ENCODE measurements at regions not wholly inside any gene's neighbourhood (a gene's known extent, or its start where the extent isn't known, plus 50 kb on each side); places are given as distances from the start of the nearest gene placed in this dataset.

- H3K36me3 ChIP-seq (ENCODE audit: control insufficient read depth in 1 of 2, insufficient read depth in 2 of 2, low read length in 1 of 2): no peaks in the 10 kb centered on the region
- WGBS, 2 donors: 88 to 92% methylated on average over 6 of the region's 6 CpGs
- ATAC-seq (ENCODE audit: low FRiP score): no peak
- no peaks in the 10 kb centered on the region for H3K27me3 ChIP-seq (ENCODE audit: control insufficient read depth in 1 of 2, insufficient read depth in 2 of 2, low read length in 1 of 2)
- no peak overlapping the region for H3K4me3 ChIP-seq (ENCODE audit: low read length in 2 of 2)
- H3K27ac ChIP-seq (ENCODE audit: low read depth in 1 of 2, low read length in 2 of 2): no peak overlapping the region
- DNase-seq: no peak
- H3K4me1 ChIP-seq (ENCODE audit: control insufficient read depth in 1 of 2, insufficient read depth in 2 of 2, low read length in 2 of 2): no peaks in the 10 kb centered on the region
- H3K9me3 ChIP-seq (ENCODE audit: control insufficient read depth, low read length): peaks cover 5% of the 10 kb centered on the region
- intact Hi-C loops (cut with DNase I): no loop called here
These were observed 219.8 kb downstream of the SQOR start for GRCh38 chr15:45854455-45855202.

GRCh38 chr15:45855210-45855906 lies 220.5 kb downstream of the SQOR start:
- Histone ChIP-seq H3K9me3 (ENCODE audit: control insufficient read depth, low read length) (peaks cover 5% of the 10 kb centered on the region), H3K4me3 (ENCODE audit: low read length in 2 of 2) (no peak overlapping the region), H3K27ac (ENCODE audit: low read depth in 1 of 2, low read length in 2 of 2) (no peak overlapping the region), H3K27me3 (ENCODE audit: control insufficient read depth in 1 of 2, insufficient read depth in 2 of 2, low read length in 1 of 2) (no peaks in the 10 kb centered on the region), H3K4me1 (ENCODE audit: control insufficient read depth in 1 of 2, insufficient read depth in 2 of 2, low read length in 2 of 2) (no peaks in the 10 kb centered on the region), H3K36me3 (ENCODE audit: control insufficient read depth in 1 of 2, insufficient read depth in 2 of 2, low read length in 1 of 2) (no peaks in the 10 kb centered on the region)
- intact Hi-C loops (cut with DNase I): no loop called here
- no peak for DNase-seq
- 50 to 55% methylated on average over 4 of the region's 4 CpGs for WGBS, 2 donors
- no peak for ATAC-seq (ENCODE audit: low FRiP score)

GRCh38 chr15:45855907-45856579 lies 221.2 kb downstream of the SQOR start:
- DNase-seq (no peak), ATAC-seq (ENCODE audit: low FRiP score) (no peak)
- 85 to 88% methylated on average over 4 of the region's 4 CpGs for WGBS, 2 donors
- Histone ChIP-seq H3K27ac (ENCODE audit: low read depth in 1 of 2, low read length in 2 of 2) (no peak overlapping the region), H3K4me3 (ENCODE audit: low read length in 2 of 2) (no peak overlapping the region), H3K27me3 (ENCODE audit: control insufficient read depth in 1 of 2, insufficient read depth in 2 of 2, low read length in 1 of 2) (no peaks in the 10 kb centered on the region), H3K9me3 (ENCODE audit: control insufficient read depth, low read length) (peaks cover 5% of the 10 kb centered on the region), H3K36me3 (ENCODE audit: control insufficient read depth in 1 of 2, insufficient read depth in 2 of 2, low read length in 1 of 2) (no peaks in the 10 kb centered on the region), H3K4me1 (ENCODE audit: control insufficient read depth in 1 of 2, insufficient read depth in 2 of 2, low read length in 2 of 2) (no peaks in the 10 kb centered on the region)
- intact Hi-C loops (cut with DNase I): no loop called here

- Histone ChIP-seq H3K4me1 (ENCODE audit: control insufficient read depth in 1 of 2, insufficient read depth in 2 of 2, low read length in 2 of 2) (no peaks in the 10 kb centered on the region), H3K9me3 (ENCODE audit: control insufficient read depth, low read length) (peaks cover 5% of the 10 kb centered on the region), H3K27ac (ENCODE audit: low read depth in 1 of 2, low read length in 2 of 2) (no peak overlapping the region), H3K36me3 (ENCODE audit: control insufficient read depth in 1 of 2, insufficient read depth in 2 of 2, low read length in 1 of 2) (no peaks in the 10 kb centered on the region), H3K4me3 (ENCODE audit: low read length in 2 of 2) (no peak overlapping the region), H3K27me3 (ENCODE audit: control insufficient read depth in 1 of 2, insufficient read depth in 2 of 2, low read length in 1 of 2) (no peaks in the 10 kb centered on the region)
- DNase-seq: no peak
- ATAC-seq (ENCODE audit: low FRiP score): no peak
- intact Hi-C loops (cut with DNase I): no loop called here
- WGBS, 2 donors: 87 to 89% methylated on average over 5 of the region's 5 CpGs
These were observed 222.5 kb downstream of the SQOR start for GRCh38 chr15:45857291-45857690.

- Histone ChIP-seq H3K27me3 (ENCODE audit: control insufficient read depth in 1 of 2, insufficient read depth in 2 of 2, low read length in 1 of 2) (no peaks in the 10 kb centered on the region), H3K36me3 (ENCODE audit: control insufficient read depth in 1 of 2, insufficient read depth in 2 of 2, low read length in 1 of 2) (no peaks in the 10 kb centered on the region), H3K9me3 (ENCODE audit: control insufficient read depth, low read length) (no peaks in the 10 kb centered on the region), H3K27ac (ENCODE audit: low read depth in 1 of 2, low read length in 2 of 2) (no peak overlapping the region), H3K4me3 (ENCODE audit: low read length in 2 of 2) (no peak overlapping the region), H3K4me1 (ENCODE audit: control insufficient read depth in 1 of 2, insufficient read depth in 2 of 2, low read length in 2 of 2) (no peaks in the 10 kb centered on the region)
- 75 to 78% methylated on average over 3 of the region's 3 CpGs for WGBS, 2 donors
- ATAC-seq (ENCODE audit: low FRiP score) (no peak), DNase-seq (no peak)
- intact Hi-C loops (cut with DNase I): no loop called here
These were observed 223.7 kb downstream of the SQOR start for GRCh38 chr15:45858491-45858890.

- intact Hi-C loops (cut with DNase I): no loop called here
- ATAC-seq (ENCODE audit: low FRiP score): no peak
- Histone ChIP-seq H3K27ac (ENCODE audit: low read depth in 1 of 2, low read length in 2 of 2) (no peak overlapping the region), H3K4me3 (ENCODE audit: low read length in 2 of 2) (no peak overlapping the region), H3K9me3 (ENCODE audit: control insufficient read depth, low read length) (no peaks in the 10 kb centered on the region), H3K36me3 (ENCODE audit: control insufficient read depth in 1 of 2, insufficient read depth in 2 of 2, low read length in 1 of 2) (no peaks in the 10 kb centered on the region), H3K4me1 (ENCODE audit: control insufficient read depth in 1 of 2, insufficient read depth in 2 of 2, low read length in 2 of 2) (no peaks in the 10 kb centered on the region), H3K27me3 (ENCODE audit: control insufficient read depth in 1 of 2, insufficient read depth in 2 of 2, low read length in 1 of 2) (no peaks in the 10 kb centered on the region)
- 57 to 66% methylated on average over 2 of the region's 2 CpGs for WGBS, 2 donors
- no peak for DNase-seq
These were observed 227.2 kb downstream of the SQOR start for GRCh38 chr15:45862034-45862433.

GRCh38 chr15:45863881-45864580 lies 229.2 kb downstream of the SQOR start:
- intact Hi-C loops (cut with DNase I): no loop called here
- Histone ChIP-seq H3K9me3 (ENCODE audit: control insufficient read depth, low read length) (no peaks in the 10 kb centered on the region), H3K4me1 (ENCODE audit: control insufficient read depth in 1 of 2, insufficient read depth in 2 of 2, low read length in 2 of 2) (no peaks in the 10 kb centered on the region), H3K27me3 (ENCODE audit: control insufficient read depth in 1 of 2, insufficient read depth in 2 of 2, low read length in 1 of 2) (no peaks in the 10 kb centered on the region), H3K4me3 (ENCODE audit: low read length in 2 of 2) (no peak overlapping the region), H3K27ac (ENCODE audit: low read depth in 1 of 2, low read length in 2 of 2) (no peak overlapping the region), H3K36me3 (ENCODE audit: control insufficient read depth in 1 of 2, insufficient read depth in 2 of 2, low read length in 1 of 2) (no peaks in the 10 kb centered on the region)
- ATAC-seq (ENCODE audit: low FRiP score) (no peak), DNase-seq (no peak)
- WGBS, 2 donors: 73 to 89% methylated on average over 2 of the region's 2 CpGs

GRCh38 chr15:45866616-45867015 lies 231.8 kb downstream of the SQOR start:
- Histone ChIP-seq H3K9me3 (ENCODE audit: control insufficient read depth, low read length) (no peaks in the 10 kb centered on the region), H3K36me3 (ENCODE audit: control insufficient read depth in 1 of 2, insufficient read depth in 2 of 2, low read length in 1 of 2) (no peaks in the 10 kb centered on the region), H3K27me3 (ENCODE audit: control insufficient read depth in 1 of 2, insufficient read depth in 2 of 2, low read length in 1 of 2) (no peaks in the 10 kb centered on the region), H3K4me1 (ENCODE audit: control insufficient read depth in 1 of 2, insufficient read depth in 2 of 2, low read length in 2 of 2) (no peaks in the 10 kb centered on the region), H3K4me3 (ENCODE audit: low read length in 2 of 2) (no peak overlapping the region), H3K27ac (ENCODE audit: low read depth in 1 of 2, low read length in 2 of 2) (no peak overlapping the region)
- WGBS, 2 donors: 70 to 73% methylated on average over 3 of the region's 3 CpGs
- intact Hi-C loops (cut with DNase I): no loop called here
- ATAC-seq (ENCODE audit: low FRiP score): no peak
- no peak for DNase-seq

All from aorta (tissue), 5 donors.